GM18505 (cell line): ENCODE measurements at regions not wholly inside any gene's neighbourhood (a gene's known extent, or its start where the extent isn't known, plus 50 kb on each side); places are given as distances from the start of the nearest gene placed in this dataset.
A peak's percentile ranks its signal among the peaks of the same experiment; 100 is the strongest.

ENCODE experiments used
- ATAC-seq: cut with Tn5 transposase; IDR thresholded peaks from one replicate; pipeline ENCODE4 v1.9.1; 2021; ENCODE audit not compliant: unreplicated experiment
- POLR2A ChIP-seq: IDR thresholded peaks from 4 replicates; pipeline ENCODE4 v1.6.1; 2011; ENCODE audit warnings: borderline replicate concordance; ENCODE audit not compliant: insufficient read depth, insufficient read length; ENCODE audit errors: extremely low read depth

DNA sequence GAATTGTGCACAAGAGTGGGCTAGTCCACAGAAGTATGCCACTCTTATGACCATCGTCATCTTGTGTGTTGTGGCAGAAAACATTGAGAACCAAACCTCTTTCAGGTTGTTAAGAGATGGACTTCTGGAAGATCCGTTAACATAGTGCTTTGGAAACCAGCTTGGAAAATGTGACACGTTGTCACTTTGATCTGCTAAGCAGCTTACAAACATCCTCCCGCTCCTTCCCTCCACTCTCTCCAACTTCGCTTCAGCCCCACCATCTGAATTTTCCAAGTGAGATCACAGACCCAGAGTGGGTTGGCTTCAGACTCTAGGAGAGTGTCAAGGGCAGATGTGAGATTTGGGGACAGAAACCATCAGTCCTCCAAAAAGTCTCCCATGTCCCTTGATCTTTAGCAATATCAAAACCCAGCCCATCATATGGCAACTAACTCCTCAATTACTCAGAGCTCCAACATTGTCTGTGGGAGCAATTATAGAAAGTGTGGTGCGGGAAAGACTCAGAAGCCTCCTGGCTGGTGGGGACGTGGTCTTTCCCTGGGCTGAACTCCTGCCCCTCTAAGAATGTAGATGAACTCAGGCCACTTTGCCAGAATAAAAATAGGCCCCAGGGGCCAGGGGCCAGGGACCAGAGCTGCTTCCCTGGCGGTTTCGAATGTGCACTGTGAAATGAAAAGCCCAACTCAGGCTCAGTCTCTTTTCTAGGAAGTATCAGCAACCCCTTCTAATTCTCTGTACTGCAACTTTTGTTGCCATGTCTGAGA, 129.5 kb downstream of the SLC38A6 start:
- no peak for TF ChIP-seq POLR2A
- no peak for ATAC-seq

DNA sequence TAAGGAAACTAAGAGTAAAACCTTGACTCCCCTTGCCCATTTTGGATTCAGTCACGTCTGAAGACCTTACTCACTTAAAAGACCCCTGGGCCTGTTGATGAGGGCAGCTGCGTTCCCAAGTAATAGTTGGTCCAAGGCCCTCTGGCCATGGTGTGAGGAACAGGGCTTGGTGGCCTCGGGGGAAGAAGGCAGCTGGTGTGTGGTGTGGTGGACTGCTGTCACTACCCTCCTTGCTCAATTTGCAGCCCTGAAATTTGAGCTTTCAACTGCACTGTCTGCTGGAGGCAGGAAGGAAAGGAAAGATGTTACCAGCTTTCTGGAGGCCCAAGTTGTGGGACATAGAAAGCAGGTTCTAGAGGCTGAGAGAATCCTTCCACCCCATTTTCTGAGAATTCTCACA, 128.2 kb downstream of the SLC38A6 start:
- no peak for TF ChIP-seq POLR2A
- ATAC-seq = no peak

GRCh38 chr14:61108496-61109141, 127.6 kb downstream of the SLC38A6 start:
- TF ChIP-seq POLR2A = no peak
- no peak for ATAC-seq

- ATAC-seq = no peak
- no peak for TF ChIP-seq POLR2A
Observed at GRCh38 chr14:61107869-61108493, 126.9 kb downstream of the SLC38A6 start.

- ATAC-seq = no peak
- no peak for TF ChIP-seq POLR2A
Observed at GRCh38 chr14:61106959-61107641, 126.1 kb downstream of the SLC38A6 start.

DNA sequence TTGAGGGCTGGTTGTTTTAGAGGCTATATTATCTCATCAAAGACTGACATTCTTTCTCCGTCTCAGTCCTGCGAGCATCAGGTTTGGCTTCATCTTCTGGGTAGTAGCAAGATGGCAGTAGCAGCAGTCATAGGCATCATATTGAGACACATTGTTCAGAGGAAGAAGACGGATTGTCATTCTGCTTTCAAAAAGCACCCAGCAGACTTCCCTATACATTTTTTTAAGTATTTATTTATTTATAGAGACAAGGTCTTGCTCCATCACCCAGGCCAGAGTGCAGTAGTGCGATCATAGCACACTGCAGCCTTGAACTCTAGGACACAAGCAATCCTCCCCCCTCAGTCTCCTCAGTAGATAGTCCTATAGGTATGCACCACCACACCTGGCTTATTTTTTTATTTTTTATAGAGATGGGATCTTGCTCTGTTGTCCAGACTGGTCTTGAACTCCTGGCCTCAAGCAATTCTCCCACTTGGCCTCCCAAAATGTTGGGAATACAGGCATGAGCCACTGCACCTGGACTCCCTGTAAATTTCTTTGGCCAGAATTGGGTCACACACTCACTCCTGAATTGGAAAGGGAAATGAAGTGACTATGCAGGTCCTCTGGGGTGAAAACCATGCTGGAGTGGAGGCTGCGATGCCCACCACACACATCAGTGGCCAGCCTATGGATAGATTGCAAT, 125.4 kb downstream of the SLC38A6 start:
- no peak for ATAC-seq

DNA sequence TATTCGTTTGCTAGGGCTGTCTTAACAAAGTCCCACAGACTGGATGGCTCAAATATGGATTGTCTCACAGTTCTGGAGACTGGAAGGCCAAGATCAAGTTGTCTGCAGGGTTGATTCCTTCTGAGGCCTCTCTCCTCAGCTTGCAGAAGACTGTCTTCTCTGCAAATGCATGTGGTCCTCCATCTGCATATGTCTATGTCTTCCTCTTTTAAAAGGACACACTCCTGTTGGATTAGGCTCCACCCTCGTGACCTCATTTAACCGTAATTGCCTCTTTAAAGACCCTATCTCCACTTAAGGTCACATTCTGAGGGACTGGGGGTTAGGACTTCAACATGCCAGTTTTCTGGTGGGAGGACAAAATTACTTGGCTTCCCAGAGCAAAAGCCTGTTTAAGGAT, 123.3 kb downstream of the SLC38A6 start:
- ATAC-seq = no peak
- TF ChIP-seq POLR2A = no peak

More for the DNA sequence above, 125.4 kb downstream of the SLC38A6 start:
- no peak for TF ChIP-seq POLR2A

DNA sequence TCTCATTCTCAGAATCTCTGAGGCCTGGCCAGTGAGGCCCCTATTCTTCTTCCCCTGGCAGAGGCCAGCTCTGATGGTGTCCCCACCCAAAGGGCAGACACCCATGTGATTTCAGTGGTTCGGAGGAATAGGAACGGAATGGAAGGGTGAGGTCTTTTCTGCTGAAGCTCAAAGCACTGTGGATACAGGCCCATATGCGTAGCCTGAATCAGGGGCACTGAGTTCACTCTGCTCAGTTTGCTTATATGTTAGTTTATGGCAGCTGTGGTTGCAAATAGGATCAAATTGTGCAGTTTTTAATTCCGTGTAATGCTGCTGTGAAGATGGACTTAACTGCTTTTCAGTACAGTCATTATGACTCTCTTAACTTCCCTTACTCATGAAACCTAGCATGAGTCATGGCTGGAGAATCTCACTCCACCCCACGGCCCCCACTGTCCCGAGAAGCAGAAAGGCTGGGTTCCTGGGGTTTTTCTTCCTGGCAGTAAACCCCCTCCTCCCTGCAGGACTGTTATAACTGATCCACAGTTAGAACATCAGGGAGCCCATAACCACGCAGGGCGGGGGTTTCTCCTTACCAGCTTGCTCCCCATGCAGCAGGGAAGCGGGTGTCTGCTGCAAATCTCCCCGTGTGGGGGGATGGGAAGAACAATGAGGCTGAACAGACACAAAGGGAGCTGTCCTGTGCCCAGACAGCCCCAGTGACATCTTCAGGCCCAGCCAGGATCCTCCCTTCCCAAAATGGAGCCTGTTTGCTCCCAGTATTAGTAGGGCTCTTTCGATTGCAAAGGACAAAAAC, 122.7 kb downstream of the SLC38A6 start:
- TF ChIP-seq POLR2A = no peak
- ATAC-seq = peak; percentile 85

DNA sequence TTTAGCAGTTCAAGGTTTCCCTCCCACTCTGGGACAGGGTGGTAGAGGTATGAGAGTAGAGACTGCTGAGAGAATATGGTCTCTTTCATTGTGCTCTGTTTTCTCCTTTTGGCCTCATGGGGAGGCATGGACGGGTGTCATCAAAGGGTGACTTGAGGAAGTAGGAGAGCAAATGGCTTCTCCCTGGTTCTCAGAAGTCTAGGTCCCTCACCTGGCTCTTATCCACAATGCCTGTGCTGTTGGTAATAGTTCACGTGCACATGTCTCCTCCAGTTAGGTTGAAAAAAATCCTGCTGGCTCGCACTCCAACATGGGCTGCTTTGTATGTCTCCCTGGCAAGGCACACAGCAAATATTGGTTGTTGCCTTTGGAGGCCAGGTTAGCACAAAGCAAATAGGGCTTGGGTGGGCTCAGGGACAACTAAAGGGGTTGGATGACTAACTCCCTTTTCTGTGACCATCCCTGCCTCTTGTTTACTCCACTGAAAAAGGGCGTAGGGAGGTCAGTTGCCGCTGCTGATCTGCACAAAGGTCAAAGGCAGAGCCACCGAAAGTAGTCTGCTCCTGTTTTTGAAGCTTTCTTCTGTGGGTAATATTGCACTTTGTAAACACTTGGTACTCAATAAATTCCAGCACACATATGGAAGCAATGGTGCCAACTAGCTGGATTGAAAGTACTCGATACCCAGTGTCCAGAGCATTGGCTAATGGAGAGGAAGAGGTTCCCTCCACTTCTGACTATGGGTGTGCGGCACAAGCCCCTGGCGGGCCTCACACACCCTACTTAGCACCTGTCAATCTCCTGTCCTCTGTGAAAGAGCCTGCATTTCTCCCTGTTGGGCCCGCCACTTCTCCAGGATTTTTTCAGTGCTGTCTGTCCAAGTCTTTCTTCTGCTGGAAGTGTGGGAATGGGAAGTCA, 121.8 kb downstream of the SLC38A6 start:
- TF ChIP-seq POLR2A = no peak
- no peak for ATAC-seq
